GM18517 (cell line): ENCODE measurements at regions not wholly inside any gene's neighbourhood (a gene's known extent, or its start where the extent isn't known, plus 50 kb on each side); places are given as distances from the start of the nearest gene placed in this dataset.

ENCODE experiments used
- ATAC-seq: cut with Tn5 transposase; IDR thresholded peaks from one replicate; pipeline ENCODE4 v1.9.1; 2021; ENCODE audit warnings: mild to moderate bottlenecking, moderate library complexity; ENCODE audit not compliant: unreplicated experiment

GRCh38 chr13:106352850-106353249, 182.6 kb downstream of the EFNB2 start:
- ATAC-seq: no peak

DNA sequence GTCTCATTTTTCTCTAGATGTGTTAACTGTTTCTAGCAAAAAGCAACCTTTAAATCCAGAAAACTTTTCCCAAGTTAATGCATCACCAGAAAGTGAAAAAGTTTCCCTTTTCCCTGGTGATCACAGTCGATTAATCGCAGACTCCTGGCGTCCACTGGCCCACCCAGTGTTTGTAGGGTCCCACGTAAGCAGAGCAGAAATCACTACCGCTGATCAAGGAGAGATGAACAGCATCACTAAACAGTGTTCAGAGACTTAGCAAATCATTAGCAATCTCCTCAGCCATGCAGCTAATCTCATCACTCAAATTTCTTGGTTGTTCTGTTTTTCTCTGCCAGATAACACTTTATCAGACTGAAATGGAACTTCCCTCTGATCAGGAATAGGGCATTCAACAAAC, 184.2 kb downstream of the EFNB2 start:
- no peak for ATAC-seq

DNA sequence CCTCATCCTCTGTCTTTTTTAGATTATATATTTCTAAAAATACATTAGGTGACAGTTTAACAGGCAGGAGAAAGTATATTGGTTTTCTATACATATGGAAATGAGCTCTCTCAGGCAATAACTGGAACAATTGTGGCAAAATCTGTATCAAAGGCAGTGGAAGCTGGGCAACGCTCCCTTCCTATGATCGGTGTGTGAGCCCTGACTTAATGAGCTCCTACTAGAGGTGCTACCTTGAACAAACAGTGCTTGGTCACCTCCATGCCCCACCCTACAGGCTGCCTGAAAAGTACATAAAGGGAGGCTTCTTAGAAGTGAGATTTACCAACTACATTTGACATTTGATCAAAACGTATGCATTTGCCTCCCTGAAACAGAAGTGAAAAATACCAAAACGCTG, 185.3 kb downstream of the EFNB2 start:
- no peak for ATAC-seq

DNA sequence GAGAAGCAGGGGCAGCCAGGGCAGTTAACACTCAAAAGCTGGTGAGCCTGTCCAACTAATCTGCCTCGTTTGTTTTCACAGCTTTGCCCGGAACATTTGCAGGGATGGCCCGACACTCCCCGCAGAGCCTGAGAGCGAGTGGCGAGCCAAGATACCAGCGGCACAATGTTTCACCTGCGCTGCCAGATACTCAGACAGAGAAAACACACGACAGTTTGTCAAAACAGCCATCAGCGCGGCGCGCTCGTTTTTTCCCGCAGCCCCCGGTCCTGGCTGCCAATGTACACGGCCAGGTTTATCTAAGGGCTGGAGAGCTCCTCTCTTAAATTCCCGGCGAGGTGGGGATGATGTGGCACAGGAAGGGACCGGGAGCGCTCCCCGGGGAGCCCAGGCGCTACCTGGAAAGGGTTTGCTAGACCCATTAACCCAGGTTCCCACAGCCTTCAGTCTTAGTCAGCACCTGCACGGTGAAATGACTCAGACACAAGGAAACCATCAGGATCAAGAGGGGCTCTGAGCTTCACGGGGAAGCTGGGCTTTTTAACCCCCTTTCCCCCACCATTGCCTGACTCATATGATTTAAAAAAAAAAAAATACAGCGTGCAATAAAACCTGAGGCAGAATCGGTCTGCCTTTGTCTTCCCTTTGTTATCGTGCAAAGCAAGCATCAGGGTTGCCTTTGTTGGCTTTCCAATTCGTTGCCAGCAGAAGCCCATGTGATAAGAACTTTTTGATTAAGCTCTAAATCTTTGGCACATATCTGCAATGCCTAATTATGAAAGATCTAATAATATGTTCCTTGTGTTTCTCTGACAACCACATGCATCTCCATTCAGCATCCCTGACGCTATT, 186.2 kb downstream of the EFNB2 start:
- ATAC-seq: no peak

GRCh38 chr13:106348075-106348840, 187.2 kb downstream of the EFNB2 start:
- ATAC-seq: no peak

GRCh38 chr13:106344342-106344741, 191.1 kb downstream of the EFNB2 start:
- ATAC-seq: no peak

DNA sequence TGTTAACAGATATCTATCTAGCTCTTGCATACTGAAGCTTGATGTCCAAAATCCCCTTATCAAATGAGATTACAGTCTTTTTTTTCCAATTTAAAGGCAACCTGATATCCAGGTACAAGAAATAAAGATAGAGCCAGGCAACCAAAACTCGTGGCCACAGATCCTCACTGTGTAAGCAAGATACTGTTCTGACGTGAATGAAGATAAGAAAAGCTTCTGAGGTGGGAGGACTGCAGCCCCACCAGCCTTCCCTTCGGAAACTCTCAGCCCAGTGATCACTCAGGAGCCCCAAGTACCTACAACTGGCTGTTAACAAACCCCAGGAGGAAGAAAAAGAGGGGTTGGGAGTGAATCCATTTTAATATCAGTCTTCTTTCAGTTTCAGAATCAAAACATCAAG, 191.6 kb downstream of the EFNB2 start:
- no peak for ATAC-seq

DNA sequence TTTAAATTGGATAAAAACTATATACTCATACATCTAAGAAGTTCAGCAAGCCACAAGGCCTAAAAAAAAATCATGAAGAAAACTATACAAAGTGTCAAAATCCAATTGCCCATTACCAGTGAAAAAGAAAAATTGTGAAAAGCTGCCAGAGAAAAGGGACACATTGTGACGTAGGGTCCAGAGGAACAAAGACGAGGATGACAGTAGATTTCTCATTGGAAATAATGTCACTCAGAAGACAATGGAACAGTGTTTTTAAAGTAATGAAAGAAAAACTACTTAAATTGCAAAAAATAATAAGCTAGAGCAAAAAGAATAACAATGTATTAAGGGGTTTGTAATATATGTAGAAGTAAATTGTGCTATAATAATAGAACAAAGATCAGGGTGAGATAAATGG, 195.2 kb downstream of the EFNB2 start:
- no peak for ATAC-seq

DNA sequence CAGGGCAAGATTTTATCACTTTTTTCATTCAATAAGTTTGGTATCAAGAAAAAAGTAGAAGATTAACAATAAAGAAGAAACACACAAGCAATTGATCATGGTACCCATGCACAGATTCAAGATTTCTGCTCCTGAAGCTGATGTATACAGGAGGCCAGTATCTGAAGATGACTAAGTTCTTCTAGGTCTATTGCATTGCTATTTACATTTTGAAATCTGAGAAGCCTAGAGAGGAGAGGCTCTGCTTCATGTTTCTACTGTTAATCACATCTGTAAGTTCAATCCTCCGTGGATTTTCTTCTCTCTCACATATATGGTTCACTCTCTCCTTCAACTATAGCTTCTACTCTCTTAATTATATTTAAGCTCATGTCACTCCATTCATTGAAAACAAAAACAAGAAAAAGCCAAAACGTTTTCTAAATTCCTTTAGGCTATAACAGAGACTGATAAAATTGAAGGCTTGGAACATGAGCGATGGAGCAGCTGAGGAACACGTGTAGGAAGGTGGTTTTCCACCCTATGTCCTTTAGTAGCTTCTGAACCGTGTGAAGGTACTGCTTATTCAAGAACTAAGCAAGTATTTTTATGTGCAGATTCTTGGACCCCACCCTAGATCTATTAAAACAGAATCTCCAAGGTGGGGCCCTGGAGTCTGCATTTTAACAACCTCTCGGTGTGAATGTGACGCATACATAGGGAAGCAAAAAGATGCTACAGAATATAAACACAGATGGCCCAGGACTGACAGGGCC, 198.2 kb downstream of the EFNB2 start:
- ATAC-seq: no peak

DNA sequence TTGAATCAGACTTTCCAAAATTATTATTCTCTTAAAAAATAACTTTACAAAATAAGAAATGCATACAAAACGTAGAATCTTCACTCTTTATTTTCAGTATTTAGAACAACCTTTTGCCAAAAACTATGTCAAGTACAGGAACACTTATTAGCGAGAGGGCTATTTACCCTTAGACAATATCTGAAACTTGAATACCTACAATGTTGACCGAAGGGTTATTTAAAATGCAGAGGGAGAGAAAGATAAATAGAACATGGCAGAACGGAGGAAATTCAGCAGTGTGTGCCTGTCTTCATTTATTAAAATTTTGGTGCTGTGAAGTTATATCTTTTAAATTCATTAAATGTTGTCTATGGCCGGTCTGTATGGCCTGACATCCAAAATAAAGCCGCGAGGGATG, 198.8 kb downstream of the EFNB2 start:
- ATAC-seq: no peak

DNA sequence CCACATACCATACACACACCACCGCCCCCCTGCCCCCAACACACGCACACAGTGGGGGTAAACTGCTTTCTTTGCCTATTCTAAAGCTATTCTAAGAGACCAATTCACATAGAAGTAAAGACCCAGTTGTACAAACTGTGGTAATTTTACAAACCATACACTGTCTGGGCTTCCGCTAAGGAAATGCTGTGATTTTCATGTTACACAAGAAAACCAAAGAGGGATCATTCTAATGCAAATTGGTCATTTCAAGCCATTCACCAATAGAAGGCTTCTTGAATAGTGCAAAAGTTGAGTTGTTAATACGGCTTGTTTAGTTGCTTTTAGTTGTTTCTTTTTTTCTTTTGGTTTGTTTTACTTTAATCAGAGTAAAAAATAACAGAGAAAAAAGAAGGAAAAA, 202.8 kb downstream of the EFNB2 start:
- ATAC-seq: no peak

DNA sequence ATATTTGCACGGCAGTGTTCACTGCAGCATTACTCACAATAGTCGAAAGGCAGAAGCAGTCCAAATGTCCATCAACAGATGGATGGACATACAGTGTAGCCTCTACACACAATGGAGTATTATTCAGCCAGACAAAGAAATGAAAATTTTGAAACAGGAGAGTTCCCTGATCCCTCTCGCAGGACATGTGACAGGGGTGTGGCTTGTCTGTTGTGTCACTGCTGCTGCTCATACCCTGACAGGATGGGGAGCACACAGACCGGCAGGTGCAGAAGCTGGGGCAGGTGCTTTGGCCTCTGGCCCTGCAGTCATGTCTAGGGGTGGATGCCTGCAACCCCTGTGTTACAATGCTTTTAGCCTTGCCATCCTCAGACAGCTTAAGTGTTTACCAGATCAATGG, 204.3 kb downstream of the EFNB2 start:
- no peak for ATAC-seq

GRCh38 chr13:106329941-106330340, 205.5 kb downstream of the EFNB2 start:
- ATAC-seq: no peak

- ATAC-seq: no peak
Observed at GRCh38 chr13:106326751-106327150, 208.7 kb downstream of the EFNB2 start.

DNA sequence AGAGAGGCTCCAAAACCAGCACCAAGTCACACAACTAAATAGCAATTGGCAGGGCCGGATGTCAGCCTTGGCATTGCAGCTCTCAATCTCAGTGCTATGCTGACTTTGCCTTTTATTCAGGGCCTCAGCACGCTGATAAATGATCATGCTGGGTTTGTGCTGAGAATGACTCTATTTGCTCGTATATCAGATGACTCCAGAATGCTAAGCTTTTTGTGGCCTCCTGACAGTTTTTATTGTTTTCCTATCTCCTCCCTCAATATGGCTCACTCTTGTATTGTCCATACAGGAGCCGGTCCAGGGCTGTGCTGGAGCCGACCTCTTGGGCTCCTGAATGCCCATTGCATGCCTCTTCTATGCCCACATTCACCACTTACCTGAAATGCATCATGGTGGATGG, 211.0 kb downstream of the EFNB2 start:
- no peak for ATAC-seq

- no peak for ATAC-seq
Observed at GRCh38 chr13:106322628-106323027, 212.8 kb downstream of the EFNB2 start.

GRCh38 chr13:106318941-106319411, 216.5 kb downstream of the EFNB2 start:
- ATAC-seq: no peak

DNA sequence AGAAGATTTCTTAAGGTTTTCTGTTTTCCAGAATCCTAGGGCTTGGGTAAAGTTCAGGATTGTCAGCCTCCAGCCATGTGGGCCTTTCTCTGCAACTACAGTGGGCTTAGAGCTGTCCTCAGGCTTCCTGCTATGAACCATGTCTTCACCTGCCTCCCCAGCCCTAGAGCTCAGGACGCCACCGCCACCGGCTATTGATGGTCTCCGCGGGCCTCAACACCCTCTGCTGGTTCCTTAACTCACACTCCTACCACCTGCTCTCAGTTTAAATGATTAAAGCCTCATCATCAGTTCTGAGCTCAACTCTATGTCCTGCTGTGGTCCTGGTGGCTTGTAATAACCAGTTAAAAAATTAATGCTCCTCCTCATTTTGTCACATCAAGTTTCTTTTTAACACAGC, 221.0 kb downstream of the EFNB2 start:
- no peak for ATAC-seq

DNA sequence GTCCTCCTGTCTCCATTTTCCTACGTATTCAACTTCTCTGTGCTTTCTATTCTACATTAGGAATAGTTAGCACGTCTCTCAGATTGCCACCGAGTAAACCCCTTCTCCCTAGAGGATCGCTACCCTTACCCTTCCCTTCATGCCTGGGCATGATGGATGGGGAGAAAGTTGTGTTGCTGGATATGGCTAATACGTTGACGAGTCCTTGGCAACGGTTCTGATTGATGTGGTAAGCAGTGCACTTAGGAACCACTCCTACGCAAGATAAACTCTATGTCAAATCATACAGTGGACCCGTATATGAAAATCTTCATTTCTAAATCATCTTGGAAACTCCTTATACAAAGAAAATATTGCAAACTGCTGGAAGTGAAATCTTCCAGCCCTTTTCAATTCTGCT, 224.5 kb downstream of the EFNB2 start:
- no peak for ATAC-seq

GRCh38 chr13:106310291-106310865, 225.1 kb downstream of the EFNB2 start:
- ATAC-seq: no peak

GRCh38 chr13:106306748-106307277, 228.6 kb downstream of the EFNB2 start:
- no peak for ATAC-seq
